ENCODE measurements at regions not wholly inside any gene's neighbourhood (a gene's known extent, or its start where the extent isn't known, plus 50 kb on each side); places are given as distances from the start of the nearest gene placed in this dataset.

- no peak for DNase-seq (ENCODE audit: low read depth in 2 of 2)
These were observed 534.7 kb downstream of the ANKRD50 start for GRCh38 chr4:124177647-124178425.

GRCh38 chr4:124178449-124179021 is 534.0 kb downstream of the ANKRD50 start:
- no peak for DNase-seq (ENCODE audit: low read depth in 2 of 2)

- DNase-seq (ENCODE audit: low read depth in 2 of 2) = no peak
These were observed 532.9 kb downstream of the ANKRD50 start for GRCh38 chr4:124179506-124180186.

- no peak for DNase-seq (ENCODE audit: low read depth in 2 of 2)
These were observed 531.5 kb downstream of the ANKRD50 start for GRCh38 chr4:124181039-124181438.

- DNase-seq (ENCODE audit: low read depth in 2 of 2) = no peak
These were observed 529.3 kb downstream of the ANKRD50 start for GRCh38 chr4:124183231-124183630.

- DNase-seq (ENCODE audit: low read depth in 2 of 2) = no peak
These were observed 528.6 kb downstream of the ANKRD50 start for GRCh38 chr4:124183926-124184325.

GRCh38 chr4:124184792-124185191 is 527.7 kb downstream of the ANKRD50 start:
- DNase-seq (ENCODE audit: low read depth in 2 of 2) = no peak

- DNase-seq (ENCODE audit: low read depth in 2 of 2) = no peak
These were observed 523.9 kb downstream of the ANKRD50 start for GRCh38 chr4:124188595-124188994.

GRCh38 chr4:124189545-124189944 is 523.0 kb downstream of the ANKRD50 start:
- no peak for DNase-seq (ENCODE audit: low read depth in 2 of 2)

GRCh38 chr4:124191329-124191728 is 521.2 kb downstream of the ANKRD50 start:
- no peak for DNase-seq (ENCODE audit: low read depth in 2 of 2)

- DNase-seq (ENCODE audit: low read depth in 2 of 2) = no peak
These were observed 520.0 kb downstream of the ANKRD50 start for GRCh38 chr4:124192544-124192943.

GRCh38 chr4:124199185-124199584 is 513.3 kb downstream of the ANKRD50 start:
- no peak for DNase-seq (ENCODE audit: low read depth in 2 of 2)

GRCh38 chr4:124199755-124200154 is 512.8 kb downstream of the ANKRD50 start:
- no peak for DNase-seq (ENCODE audit: low read depth in 2 of 2)

GRCh38 chr4:124201636-124202035 is 510.9 kb downstream of the ANKRD50 start:
- no peak for DNase-seq (ENCODE audit: low read depth in 2 of 2)

- no peak for DNase-seq (ENCODE audit: low read depth in 2 of 2)
These were observed 510.4 kb downstream of the ANKRD50 start for GRCh38 chr4:124202099-124202498.

GRCh38 chr4:124203613-124204238 is 508.8 kb downstream of the ANKRD50 start:
- no peak for DNase-seq (ENCODE audit: low read depth in 2 of 2)

- no peak for DNase-seq (ENCODE audit: low read depth in 2 of 2)
These were observed 505.5 kb downstream of the ANKRD50 start for GRCh38 chr4:124206779-124207605.

GRCh38 chr4:124209211-124209610 is 503.3 kb downstream of the ANKRD50 start:
- DNase-seq (ENCODE audit: low read depth in 2 of 2) = no peak

- no peak for DNase-seq (ENCODE audit: low read depth in 2 of 2)
These were observed 502.9 kb downstream of the ANKRD50 start for GRCh38 chr4:124209626-124210025.

- no peak for DNase-seq (ENCODE audit: low read depth in 2 of 2)
These were observed 501.8 kb downstream of the ANKRD50 start for GRCh38 chr4:124210746-124211145.

- DNase-seq (ENCODE audit: low read depth in 2 of 2) = no peak
These were observed 499.5 kb downstream of the ANKRD50 start for GRCh38 chr4:124212815-124213630.
